ENCODE measurements at regions not wholly inside any gene's neighbourhood (a gene's known extent, or its start where the extent isn't known, plus 50 kb on each side); places are given as distances from the start of the nearest gene placed in this dataset.

GRCh38 chr14:56952766-56953473, 142.6 kb upstream of the OTX2 start:
- no peak for TF ChIP-seq POLR2A (IDR thresholded peaks at IDR 0.05)

DNA sequence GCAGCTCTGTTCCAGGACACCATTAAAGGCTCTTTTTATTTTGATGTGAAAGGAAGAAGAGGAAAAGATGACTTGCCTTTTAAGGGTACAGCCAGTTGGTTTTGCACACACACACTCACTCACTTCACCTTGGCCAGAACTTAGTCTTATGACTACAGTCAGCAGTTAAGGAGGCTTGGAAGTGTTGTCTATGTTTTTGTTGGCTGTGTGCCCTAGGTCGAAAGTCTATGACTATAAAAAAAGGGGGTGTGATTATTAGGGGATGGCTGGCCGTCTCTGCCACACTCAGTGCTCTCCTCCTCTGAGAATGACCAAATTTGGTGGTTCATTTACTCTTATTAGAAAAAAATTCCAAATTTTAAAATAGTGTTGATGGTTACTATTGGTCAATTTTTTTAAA, 139.5 kb upstream of the OTX2 start:
- DNase-seq = peak in 1 of 3 donors; percentile 49
- H3K4me1 ChIP-seq = no peaks in the 10 kb centered on the region
- no peaks in the 10 kb centered on the region for H3K27me3 ChIP-seq
- no peak overlapping the region for H3K27ac ChIP-seq
- no peaks in the 10 kb centered on the region for H3K36me3 ChIP-seq
- H3K4me3 ChIP-seq = no peak overlapping the region
- H3K9me3 ChIP-seq = no peaks in the 10 kb centered on the region
- TF ChIP-seq POLR2A (IDR thresholded peaks at IDR 0.05) = no peak
- TF ChIP-seq, protein P1, sequence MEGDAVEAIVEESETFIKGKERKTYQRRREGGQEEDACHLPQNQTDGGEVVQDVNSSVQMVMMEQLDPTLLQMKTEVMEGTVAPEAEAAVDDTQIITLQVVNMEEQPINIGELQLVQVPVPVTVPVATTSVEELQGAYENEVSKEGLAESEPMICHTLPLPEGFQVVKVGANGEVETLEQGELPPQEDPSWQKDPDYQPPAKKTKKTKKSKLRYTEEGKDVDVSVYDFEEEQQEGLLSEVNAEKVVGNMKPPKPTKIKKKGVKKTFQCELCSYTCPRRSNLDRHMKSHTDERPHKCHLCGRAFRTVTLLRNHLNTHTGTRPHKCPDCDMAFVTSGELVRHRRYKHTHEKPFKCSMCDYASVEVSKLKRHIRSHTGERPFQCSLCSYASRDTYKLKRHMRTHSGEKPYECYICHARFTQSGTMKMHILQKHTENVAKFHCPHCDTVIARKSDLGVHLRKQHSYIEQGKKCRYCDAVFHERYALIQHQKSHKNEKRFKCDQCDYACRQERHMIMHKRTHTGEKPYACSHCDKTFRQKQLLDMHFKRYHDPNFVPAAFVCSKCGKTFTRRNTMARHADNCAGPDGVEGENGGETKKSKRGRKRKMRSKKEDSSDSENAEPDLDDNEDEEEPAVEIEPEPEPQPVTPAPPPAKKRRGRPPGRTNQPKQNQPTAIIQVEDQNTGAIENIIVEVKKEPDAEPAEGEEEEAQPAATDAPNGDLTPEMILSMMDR (IDR thresholded peaks at IDR 0.05) = no peak

More at GRCh38 chr14:56952766-56953473, 142.6 kb upstream of the OTX2 start:
- H3K4me1 ChIP-seq = no peaks in the 10 kb centered on the region
- H3K9me3 ChIP-seq = no peaks in the 10 kb centered on the region
- no peak overlapping the region for H3K27ac ChIP-seq
- DNase-seq = no peak
- H3K36me3 ChIP-seq = no peaks in the 10 kb centered on the region
- H3K27me3 ChIP-seq = no peaks in the 10 kb centered on the region
- H3K4me3 ChIP-seq = no peak overlapping the region

DNA sequence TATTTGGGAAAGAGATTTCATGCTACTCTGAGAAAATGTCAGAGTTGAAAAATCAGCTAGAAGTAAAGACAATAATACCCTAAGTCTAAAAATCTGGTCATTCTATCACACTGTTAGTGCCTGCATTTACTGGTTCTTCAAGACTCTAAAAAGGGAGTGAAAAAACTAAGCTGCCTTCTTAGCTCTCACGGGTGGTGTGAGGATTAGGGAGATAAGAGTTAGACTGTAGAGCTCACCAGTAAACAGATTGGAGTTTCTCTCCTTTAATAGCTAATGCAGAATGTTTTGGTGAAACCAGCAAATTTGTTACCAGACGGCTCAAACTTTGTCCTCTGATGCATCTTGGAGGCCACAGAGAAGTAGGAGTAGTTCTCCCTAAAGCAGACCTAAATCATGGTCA, 135.0 kb upstream of the OTX2 start:
- Histone ChIP-seq H3K27me3 (no peaks in the 10 kb centered on the region), H3K9me3 (no peaks in the 10 kb centered on the region), H3K36me3 (no peaks in the 10 kb centered on the region), H3K27ac (no peak overlapping the region), H3K4me1 (no peaks in the 10 kb centered on the region), H3K4me3 (no peak overlapping the region)
- TF ChIP-seq POLR2A (IDR thresholded peaks at IDR 0.05) = no peak
- TF ChIP-seq, protein P1 (IDR thresholded peaks at IDR 0.05) = no peak
- no peak for DNase-seq

GRCh38 chr14:56944397-56944796, 134.1 kb upstream of the OTX2 start:
- H3K9me3 ChIP-seq = no peaks in the 10 kb centered on the region
- no peaks in the 10 kb centered on the region for H3K27me3 ChIP-seq
- no peaks in the 10 kb centered on the region for H3K36me3 ChIP-seq
- no peak overlapping the region for H3K27ac ChIP-seq
- DNase-seq = no peak
- no peak for TF ChIP-seq POLR2A (IDR thresholded peaks at IDR 0.05)
- TF ChIP-seq, protein P1 (IDR thresholded peaks at IDR 0.05) = no peak
- no peaks in the 10 kb centered on the region for H3K4me1 ChIP-seq
- H3K4me3 ChIP-seq = no peak overlapping the region

GRCh38 chr14:56933446-56933845, 123.2 kb upstream of the OTX2 start:
- H3K4me3 ChIP-seq = no peak overlapping the region
- H3K27me3 ChIP-seq = no peaks in the 10 kb centered on the region
- H3K36me3 ChIP-seq = no peaks in the 10 kb centered on the region
- H3K4me1 ChIP-seq = no peaks in the 10 kb centered on the region
- H3K27ac ChIP-seq = no peak overlapping the region
- no peak for DNase-seq
- no peaks in the 10 kb centered on the region for H3K9me3 ChIP-seq
- no peak for TF ChIP-seq POLR2A (IDR thresholded peaks at IDR 0.05)
- TF ChIP-seq, protein P1 (IDR thresholded peaks at IDR 0.05) = no peak

DNA sequence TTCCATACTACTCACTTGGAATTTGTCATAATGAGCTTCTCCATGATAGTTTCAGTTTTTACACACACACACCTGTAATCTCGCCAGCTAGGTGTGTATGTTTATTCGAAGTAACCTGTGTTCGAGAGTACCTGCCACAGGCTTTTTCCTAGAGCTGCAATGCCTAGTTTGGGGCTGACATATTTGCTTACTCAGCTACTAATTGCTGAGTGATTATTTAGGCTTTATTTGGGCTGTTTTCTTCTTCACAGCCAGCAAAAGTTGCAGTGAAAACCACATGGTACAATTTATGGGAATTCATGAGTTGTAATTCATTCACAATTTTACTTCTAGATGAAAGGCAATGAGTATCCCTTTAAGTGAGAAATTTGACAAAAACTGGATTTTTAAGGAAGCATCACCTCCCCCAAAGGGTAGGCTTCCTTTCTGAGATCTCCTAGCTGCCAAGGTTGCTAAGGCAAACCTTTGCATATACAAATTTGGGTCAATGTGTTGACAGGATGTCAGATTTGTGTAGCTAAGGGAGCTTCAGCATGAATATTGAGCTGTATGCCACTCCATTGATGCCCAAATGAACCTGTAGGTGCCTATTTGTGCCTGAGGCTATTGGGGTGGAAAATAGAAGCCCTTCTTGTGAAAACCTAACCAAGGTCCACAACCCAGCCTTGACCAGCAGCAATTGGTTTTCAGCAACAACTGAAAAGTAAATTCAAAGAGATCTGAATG, 108.7 kb upstream of the OTX2 start:
- H3K4me3 ChIP-seq = no peak overlapping the region
- DNase-seq = no peak
- H3K9me3 ChIP-seq = no peaks in the 10 kb centered on the region
- H3K4me1 ChIP-seq = no peaks in the 10 kb centered on the region
- TF ChIP-seq, protein P1 (IDR thresholded peaks at IDR 0.05) = no peak
- no peak for TF ChIP-seq POLR2A (IDR thresholded peaks at IDR 0.05)
- no peaks in the 10 kb centered on the region for H3K36me3 ChIP-seq
- H3K27ac ChIP-seq = no peak overlapping the region
- no peaks in the 10 kb centered on the region for H3K27me3 ChIP-seq

Data from Peyer's patch (tissue), 4 donors.